SK-N-SH (cell line): ENCODE measurements at regions not wholly inside any gene's neighbourhood (a gene's known extent, or its start where the extent isn't known, plus 50 kb on each side); places are given as distances from the start of the nearest gene placed in this dataset.

Experiments
- CTCF ChIA-PET: fragments of 300-600, 350-600 bp; formaldehyde crosslinking; extraction: SDS; loops from one replicate; lab custom pipeline; 2021; lab: Yijun Ruan, JAX
- POLR2A ChIA-PET: fragments of 350-600 bp; sonication (Branson Sonifier 250); formaldehyde crosslinking; extraction: SDS; loops from one replicate; lab custom pipeline; 2020; ENCODE audit warnings: antibody characterized with exemption, inconsistent platforms; lab: Yijun Ruan, JAX
- DNase-seq: peaks from one replicate; pipeline ENCODE4 v3.0.0; 2012
- H2AFZ ChIP-seq: fragments of 200-600 bp; sonication (generic); 2 replicates; pipeline ENCODE4 v1.8.1; 2016; ENCODE audit warnings: antibody characterized with exemption, mild to moderate bottlenecking, low read depth
- H3F3A ChIP-seq: fragments of 200-600 bp; sonication (generic); replicated peaks from 2 replicates; pipeline ENCODE3; 2016; ENCODE audit warnings: antibody characterized with exemption, mild to moderate bottlenecking; ENCODE audit not compliant: insufficient read depth
- H3K27ac ChIP-seq, 2 experiments: fragments of 200-500 bp in 1 of 2; fragments of 200-600 bp in 1 of 2; sonication (Bioruptor generic) in 1 of 2; sonication (generic), shearing (Covaris generic) in 1 of 2; 2 replicates each; pipeline versions ENCODE4 v1.5.1 to v1.6.1; 2014 to 2016; ENCODE audit warnings: low read depth in 2 of 2, inconsistent platforms in 1 of 2, low read length in 1 of 2, mild to moderate bottlenecking in 1 of 2, mixed read lengths in 1 of 2
- H3K27me3 ChIP-seq: fragments of 200-600 bp; sonication (generic), shearing (Covaris generic); 2 replicates; pipeline ENCODE4 v1.6.1; 2016; ENCODE audit warnings: mixed run types; ENCODE audit not compliant: insufficient read depth
- H3K36me3 ChIP-seq, 2 experiments: fragments of 200-500 bp in 1 of 2; fragments of 200-600 bp in 1 of 2; sonication (Bioruptor generic) in 1 of 2; sonication (generic) in 1 of 2; replicated peaks in 1 of 2; 2 replicates each; pipeline versions ENCODE3 to v1.5.1; 2014 to 2016; ENCODE audit warnings: low read length in 1 of 2, mild to moderate bottlenecking in 1 of 2; ENCODE audit not compliant: insufficient read depth in 2 of 2, control insufficient read depth in 1 of 2
- H3K4me1 ChIP-seq, 2 experiments: fragments of 200-500 bp in 1 of 2; fragments of 200-600 bp in 1 of 2; sonication (Bioruptor generic) in 1 of 2; sonication (generic), shearing (Covaris generic) in 1 of 2; 2 replicates each; pipeline versions ENCODE4 v1.5.1 to v1.6.1; 2014 to 2016; ENCODE audit warnings: low read depth in 1 of 2, low read length in 1 of 2, mixed run types in 1 of 2; ENCODE audit not compliant: insufficient read depth in 2 of 2, control insufficient read depth in 1 of 2
- H3K4me2 ChIP-seq: fragments of 200-600 bp; sonication (generic), shearing (Covaris generic); 2 replicates; pipeline ENCODE4 v1.6.1; 2017; ENCODE audit warnings: mixed run types
- H3K4me3 ChIP-seq, 2 experiments: fragments of 200-500 bp in 1 of 2; fragments of 200-600 bp in 1 of 2; sonication (Bioruptor generic) in 1 of 2; sonication (generic), shearing (Covaris generic) in 1 of 2; 2 replicates each; pipeline versions ENCODE4 v1.5.1 to v1.8.1; 2014 to 2016; ENCODE audit warnings: low read depth in 2 of 2, inconsistent platforms in 1 of 2, low read length in 1 of 2, mild to moderate bottlenecking in 1 of 2, mixed read lengths in 1 of 2, moderate library complexity in 1 of 2
- H3K79me2 ChIP-seq: fragments of 200-600 bp; sonication (generic); 2 replicates; pipeline ENCODE4 v1.8.1; 2017; ENCODE audit warnings: mild to moderate bottlenecking; ENCODE audit not compliant: insufficient read depth
- H3K9ac ChIP-seq: fragments of 200-600 bp; sonication (generic); 2 replicates; pipeline ENCODE4 v1.6.1; 2017; ENCODE audit warnings: mixed run types
- H3K9me2 ChIP-seq: fragments of 200-600 bp; sonication (generic); 2 replicates; pipeline ENCODE4 v1.6.1; 2017; ENCODE audit warnings: mixed run types
- H3K9me3 ChIP-seq: fragments of 200-600 bp; sonication (generic); 2 replicates; pipeline ENCODE4 v1.6.1; 2017; ENCODE audit warnings: mixed run types, mild to moderate bottlenecking, moderate library complexity
- H4K20me1 ChIP-seq: fragments of 200-600 bp; sonication (generic); 2 replicates; pipeline ENCODE4 v1.6.1; 2017; ENCODE audit warnings: mild to moderate bottlenecking, mixed run types; ENCODE audit not compliant: insufficient read depth
- CHD2 ChIP-seq: fragments of 150-350 bp; IDR thresholded peaks from 2 replicates; pipeline ENCODE4 v1.6.1; 2018; ENCODE audit warnings: low read length; ENCODE audit not compliant: partially characterized antibody
- EP300 ChIP-seq, 2 experiments: IDR thresholded peaks; 2 replicates each; pipeline versions ENCODE4 v1.4.0 to v1.6.1; 2012; ENCODE audit warnings: borderline replicate concordance in 1 of 2, low read depth in 1 of 2, low read length in 1 of 2
- FOXJ3 ChIP-seq: sonication (generic); formaldehyde crosslinking; IDR thresholded peaks from 2 replicates; pipeline ENCODE4 v1.5.1; 2020; ENCODE audit warnings: mild to moderate bottlenecking, missing genetic modification reagents
- GATA2 ChIP-seq: sonication (generic); formaldehyde crosslinking; IDR thresholded peaks from 2 replicates; pipeline ENCODE4 v1.5.0; 2020; ENCODE audit warnings: mild to moderate bottlenecking, missing genetic modification reagents
- MXI1 ChIP-seq: IDR thresholded peaks from 2 replicates; pipeline ENCODE4 v1.6.1; 2012; ENCODE audit warnings: mild to moderate bottlenecking, low read depth, low read length, improper control_type of control experiment
- NFIC ChIP-seq: IDR thresholded peaks from 2 replicates; pipeline ENCODE4 v1.4.0; 2012; ENCODE audit warnings: borderline replicate concordance
- NRF1 ChIP-seq: IDR thresholded peaks from 2 replicates; pipeline ENCODE4 v1.6.1; 2012; ENCODE audit warnings: low read depth, mild to moderate bottlenecking, low read length
- RAD21 ChIP-seq: IDR thresholded peaks from 2 replicates; pipeline ENCODE4 v1.6.1; 2012; ENCODE audit warnings: mild to moderate bottlenecking, low read length
- RCOR1 ChIP-seq: fragments of 150-350 bp; IDR thresholded peaks from 2 replicates; pipeline ENCODE4 v1.6.1; 2017; ENCODE audit warnings: antibody characterized with exemption, low read length
- SIN3A ChIP-seq: IDR thresholded peaks from 2 replicates; pipeline ENCODE4 v1.6.1; 2012; ENCODE audit warnings: low read depth, mild to moderate bottlenecking, low read length, moderate library complexity, borderline replicate concordance
- TCF12 ChIP-seq: IDR thresholded peaks from 2 replicates; pipeline ENCODE4 v1.4.0; 2012
- WGBS: methylation state at CpG from one replicate; pipeline ENCODE4 v1.1.6; 2017; ENCODE audit warnings: low lambda C conversion rate; 5-methylcytosine and 5-hydroxymethylcytosine counted together
- TF ChIP-seq, protein P1 (sequence below): fragments of 150-350 bp; IDR thresholded peaks from 2 replicates; pipeline ENCODE4 v1.6.1; 2016; ENCODE audit warnings: mild to moderate bottlenecking, low read depth, low read length
- TF ChIP-seq, protein P2 (sequence below): fragments of 150-350 bp; IDR thresholded peaks from 2 replicates; pipeline ENCODE4 v1.6.1; 2017; ENCODE audit warnings: antibody characterized with exemption, low read length, low read depth, borderline replicate concordance
- TF ChIP-seq, protein P3 (sequence below): IDR thresholded peaks from 2 replicates; pipeline ENCODE4 v1.6.1; 2012; ENCODE audit warnings: mild to moderate bottlenecking, low read depth, low read length, moderate library complexity
- TF ChIP-seq, protein P4 (sequence below): IDR thresholded peaks from 2 replicates; pipeline ENCODE4 v1.4.0; 2012; ENCODE audit warnings: low read depth

DNA sequence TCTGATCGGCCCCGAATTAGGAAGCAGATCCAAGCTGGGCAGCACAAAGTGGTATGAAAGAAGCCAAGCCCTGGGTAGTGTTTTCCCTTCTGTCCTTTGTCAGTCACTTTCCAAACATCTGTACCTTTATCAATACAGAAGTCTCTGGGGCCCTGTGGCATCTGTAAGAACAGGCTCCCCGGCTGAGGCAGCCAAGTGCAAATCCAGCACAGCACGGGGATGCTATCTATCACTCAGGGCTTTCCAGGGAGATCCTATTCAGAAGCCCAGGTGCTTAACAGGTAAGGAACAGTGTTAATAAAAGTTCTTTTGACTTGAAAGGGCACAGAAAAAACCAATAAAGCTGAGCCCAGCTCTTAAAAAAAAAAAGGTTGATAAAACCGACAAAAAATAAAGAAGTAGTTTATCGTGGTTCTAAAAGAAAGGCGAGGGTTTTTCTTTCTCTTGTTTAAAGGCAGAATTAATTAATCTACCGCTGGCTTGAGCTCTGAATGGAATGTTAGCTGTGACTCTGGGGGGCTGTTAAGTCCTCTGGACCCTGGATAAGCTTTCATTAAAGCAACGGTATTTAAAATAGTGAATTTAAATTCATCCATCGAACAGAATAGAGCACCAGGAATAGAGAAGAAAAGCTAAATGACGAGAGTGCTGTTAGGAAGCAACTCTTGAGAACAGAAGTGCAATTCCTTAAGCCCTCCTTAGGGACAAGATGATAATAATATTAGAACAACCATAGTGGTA, 119.1 kb upstream of the GATB start:
- no peak overlapping the region for H3K4me3 ChIP-seq
- no peak overlapping the region for H3K4me2 ChIP-seq
- H4K20me1 ChIP-seq, result no peaks in the 10 kb centered on the region
- no peaks in the 10 kb centered on the region for H3K36me3 ChIP-seq
- no peak overlapping the region for H3K27ac ChIP-seq
- ChIA-PET CTCF (no interaction called here), POLR2A (no interaction called here)
- H3F3A ChIP-seq, result no peaks in the 10 kb centered on the region
- no peaks in the 10 kb centered on the region; the same call in 1 of the 2 replicates for H3K27me3 ChIP-seq
- DNase-seq, result no peak
- no peak overlapping the region for H3K9ac ChIP-seq
- WGBS, result 67% methylated on average over 11 of the region's 11 CpGs
- no peaks in the 10 kb centered on the region; a peak in 1 of 4 replicates for H3K4me1 ChIP-seq
- TF ChIP-seq NRF1, result no peak
- TF ChIP-seq RCOR1, result no peak
- TF ChIP-seq EP300 (IDR thresholded peaks at IDR 0.05; ENCODE audit: borderline replicate concordance in 1 of 2, low read depth in 1 of 2, low read length in 1 of 2), result no peak
- no peak for TF ChIP-seq MXI1
- no peak for TF ChIP-seq TCF12
- no peak for TF ChIP-seq GATA2 (CRISPR knock-in tag)
- TF ChIP-seq, all 33 proteins: peak for 0
- Histone ChIP-seq H3K9me3 (no peaks in the 10 kb centered on the region), H2AFZ (no peak overlapping the region), H3K79me2 (no peaks in the 10 kb centered on the region), H3K9me2 (no peaks in the 10 kb centered on the region)

DNA sequence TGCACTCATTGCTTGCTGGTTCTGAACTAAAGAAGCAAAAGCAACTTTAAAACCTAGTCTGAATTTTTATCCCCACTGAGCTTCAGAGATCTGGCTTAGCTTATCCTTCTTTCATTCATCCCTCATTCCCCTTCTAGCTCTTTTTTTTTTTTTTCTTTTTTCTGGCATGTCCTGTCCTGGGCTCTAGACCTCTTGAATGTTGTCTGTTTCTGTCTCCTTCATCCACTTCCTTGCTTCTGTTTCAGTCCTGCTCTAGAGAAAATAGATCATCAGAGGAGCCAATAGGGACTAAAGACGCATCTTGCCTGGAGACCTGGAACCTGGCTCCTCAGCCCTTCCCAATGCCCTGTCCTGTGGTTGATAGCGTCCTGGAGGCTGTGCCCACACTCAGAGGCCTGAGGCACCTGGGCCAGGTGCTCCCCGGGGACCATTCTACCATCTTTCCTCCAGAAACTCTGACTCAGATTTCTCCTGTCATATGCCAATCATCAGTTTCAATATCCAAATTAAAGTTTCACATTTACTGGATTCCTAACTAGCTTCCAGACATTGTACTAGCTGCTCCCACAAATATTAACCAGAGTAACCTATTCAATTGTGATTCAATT, 115.7 kb upstream of the GATB start:
- no peaks in the 10 kb centered on the region for H3F3A ChIP-seq
- TF ChIP-seq, protein P1, sequence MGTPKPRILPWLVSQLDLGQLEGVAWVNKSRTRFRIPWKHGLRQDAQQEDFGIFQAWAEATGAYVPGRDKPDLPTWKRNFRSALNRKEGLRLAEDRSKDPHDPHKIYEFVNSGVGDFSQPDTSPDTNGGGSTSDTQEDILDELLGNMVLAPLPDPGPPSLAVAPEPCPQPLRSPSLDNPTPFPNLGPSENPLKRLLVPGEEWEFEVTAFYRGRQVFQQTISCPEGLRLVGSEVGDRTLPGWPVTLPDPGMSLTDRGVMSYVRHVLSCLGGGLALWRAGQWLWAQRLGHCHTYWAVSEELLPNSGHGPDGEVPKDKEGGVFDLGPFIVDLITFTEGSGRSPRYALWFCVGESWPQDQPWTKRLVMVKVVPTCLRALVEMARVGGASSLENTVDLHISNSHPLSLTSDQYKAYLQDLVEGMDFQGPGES, result no peak
- TF ChIP-seq FOXJ3 (CRISPR knock-in tag), result no peak
- no peak for TF ChIP-seq RAD21
- no peak for TF ChIP-seq SIN3A
- TF ChIP-seq, protein P2, sequence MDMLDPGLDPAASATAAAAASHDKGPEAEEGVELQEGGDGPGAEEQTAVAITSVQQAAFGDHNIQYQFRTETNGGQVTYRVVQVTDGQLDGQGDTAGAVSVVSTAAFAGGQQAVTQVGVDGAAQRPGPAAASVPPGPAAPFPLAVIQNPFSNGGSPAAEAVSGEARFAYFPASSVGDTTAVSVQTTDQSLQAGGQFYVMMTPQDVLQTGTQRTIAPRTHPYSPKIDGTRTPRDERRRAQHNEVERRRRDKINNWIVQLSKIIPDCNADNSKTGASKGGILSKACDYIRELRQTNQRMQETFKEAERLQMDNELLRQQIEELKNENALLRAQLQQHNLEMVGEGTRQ, result no peak
- TF ChIP-seq, protein P3, sequence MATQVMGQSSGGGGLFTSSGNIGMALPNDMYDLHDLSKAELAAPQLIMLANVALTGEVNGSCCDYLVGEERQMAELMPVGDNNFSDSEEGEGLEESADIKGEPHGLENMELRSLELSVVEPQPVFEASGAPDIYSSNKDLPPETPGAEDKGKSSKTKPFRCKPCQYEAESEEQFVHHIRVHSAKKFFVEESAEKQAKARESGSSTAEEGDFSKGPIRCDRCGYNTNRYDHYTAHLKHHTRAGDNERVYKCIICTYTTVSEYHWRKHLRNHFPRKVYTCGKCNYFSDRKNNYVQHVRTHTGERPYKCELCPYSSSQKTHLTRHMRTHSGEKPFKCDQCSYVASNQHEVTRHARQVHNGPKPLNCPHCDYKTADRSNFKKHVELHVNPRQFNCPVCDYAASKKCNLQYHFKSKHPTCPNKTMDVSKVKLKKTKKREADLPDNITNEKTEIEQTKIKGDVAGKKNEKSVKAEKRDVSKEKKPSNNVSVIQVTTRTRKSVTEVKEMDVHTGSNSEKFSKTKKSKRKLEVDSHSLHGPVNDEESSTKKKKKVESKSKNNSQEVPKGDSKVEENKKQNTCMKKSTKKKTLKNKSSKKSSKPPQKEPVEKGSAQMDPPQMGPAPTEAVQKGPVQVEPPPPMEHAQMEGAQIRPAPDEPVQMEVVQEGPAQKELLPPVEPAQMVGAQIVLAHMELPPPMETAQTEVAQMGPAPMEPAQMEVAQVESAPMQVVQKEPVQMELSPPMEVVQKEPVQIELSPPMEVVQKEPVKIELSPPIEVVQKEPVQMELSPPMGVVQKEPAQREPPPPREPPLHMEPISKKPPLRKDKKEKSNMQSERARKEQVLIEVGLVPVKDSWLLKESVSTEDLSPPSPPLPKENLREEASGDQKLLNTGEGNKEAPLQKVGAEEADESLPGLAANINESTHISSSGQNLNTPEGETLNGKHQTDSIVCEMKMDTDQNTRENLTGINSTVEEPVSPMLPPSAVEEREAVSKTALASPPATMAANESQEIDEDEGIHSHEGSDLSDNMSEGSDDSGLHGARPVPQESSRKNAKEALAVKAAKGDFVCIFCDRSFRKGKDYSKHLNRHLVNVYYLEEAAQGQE, result no peak
- TF ChIP-seq, protein P4, sequence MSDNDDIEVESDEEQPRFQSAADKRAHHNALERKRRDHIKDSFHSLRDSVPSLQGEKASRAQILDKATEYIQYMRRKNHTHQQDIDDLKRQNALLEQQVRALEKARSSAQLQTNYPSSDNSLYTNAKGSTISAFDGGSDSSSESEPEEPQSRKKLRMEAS, result no peak
- no peak for TF ChIP-seq EP300 (IDR thresholded peaks at IDR 0.05; ENCODE audit: borderline replicate concordance in 1 of 2, low read depth in 1 of 2, low read length in 1 of 2)
- no peak for TF ChIP-seq NRF1
- TF ChIP-seq CHD2, result no peak
- TF ChIP-seq NFIC, result no peak
- no peak for TF ChIP-seq MXI1
- TF ChIP-seq, all 33 proteins: peak for 0
- Histone ChIP-seq H3K4me2 (no peak overlapping the region), H4K20me1 (no peaks in the 10 kb centered on the region), H3K79me2 (no peaks in the 10 kb centered on the region), H3K4me3 (no peak overlapping the region), H2AFZ (no peak overlapping the region), H3K9me3 (no peaks in the 10 kb centered on the region), H3K4me1 (no peaks in the 10 kb centered on the region; a peak in 1 of 4 replicates), H3K9ac (no peak overlapping the region), H3K36me3 (no peaks in the 10 kb centered on the region), H3K27ac (no peak overlapping the region), H3K27me3 (no peaks in the 10 kb centered on the region; the same call in 1 of the 2 replicates), H3K9me2 (no peaks in the 10 kb centered on the region)
- CTCF ChIA-PET, result no interaction called here
- DNase-seq, result no peak
- POLR2A ChIA-PET, result no interaction called here
- WGBS, result 62% methylated on average over 3 of the region's 3 CpGs
